SH-SY5Y (cell line): ENCODE measurements at regions not wholly inside any gene's neighbourhood (a gene's known extent, or its start where the extent isn't known, plus 50 kb on each side); places are given as distances from the start of the nearest gene placed in this dataset.

Experiments
- GATA2 ChIP-seq: IDR thresholded peaks from 2 replicates; pipeline ENCODE4 v1.6.1; 2011; ENCODE audit warnings: mild to moderate bottlenecking, low read depth, low read length
- GATA3 ChIP-seq: IDR thresholded peaks from 2 replicates; pipeline ENCODE4 v1.6.1; 2011; ENCODE audit warnings: low read depth, mild to moderate bottlenecking, low read length, moderate library complexity

DNA sequence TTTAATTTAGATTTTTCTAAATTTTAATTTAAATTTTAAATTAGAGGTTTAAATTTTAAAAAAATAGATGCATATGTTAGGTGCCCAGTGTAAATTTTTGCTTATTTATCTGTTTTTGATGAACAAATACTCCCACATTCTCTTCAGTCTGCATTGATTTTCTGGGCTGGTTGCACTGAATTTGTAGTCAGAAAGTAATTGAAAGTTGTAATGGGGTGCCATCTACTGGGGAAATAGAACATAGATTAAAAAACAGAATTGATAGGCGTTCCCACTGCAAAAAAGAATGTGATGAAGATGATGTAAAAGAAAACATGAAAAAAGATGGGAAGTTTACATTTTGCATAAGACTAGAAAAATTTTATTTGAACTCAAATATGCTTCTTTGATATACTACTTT lies 51.7 kb upstream of the CCDC85A start:
- no peak for TF ChIP-seq GATA2
- no peak for TF ChIP-seq GATA3

DNA sequence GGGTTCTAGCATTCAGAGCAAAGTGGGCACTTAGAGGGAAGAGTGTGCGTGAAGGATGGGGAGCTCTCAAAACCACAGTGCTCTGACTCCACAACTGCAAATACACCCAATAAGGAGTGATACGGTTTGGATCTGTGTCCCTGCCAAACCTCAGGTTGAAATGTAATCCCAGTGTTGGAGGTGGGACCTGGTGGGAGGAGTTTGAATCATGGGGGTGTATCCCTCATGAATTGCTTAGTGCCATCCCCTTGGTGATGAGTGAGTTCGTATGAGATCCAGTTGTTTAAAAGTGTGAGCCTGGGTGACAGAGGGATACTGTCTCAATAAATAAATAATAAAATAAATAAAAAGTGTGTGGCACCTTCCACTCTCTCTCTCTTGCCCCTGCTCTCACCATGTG lies 50.3 kb upstream of the CCDC85A start:
- TF ChIP-seq GATA2 (no peak), GATA3 (no peak)

DNA sequence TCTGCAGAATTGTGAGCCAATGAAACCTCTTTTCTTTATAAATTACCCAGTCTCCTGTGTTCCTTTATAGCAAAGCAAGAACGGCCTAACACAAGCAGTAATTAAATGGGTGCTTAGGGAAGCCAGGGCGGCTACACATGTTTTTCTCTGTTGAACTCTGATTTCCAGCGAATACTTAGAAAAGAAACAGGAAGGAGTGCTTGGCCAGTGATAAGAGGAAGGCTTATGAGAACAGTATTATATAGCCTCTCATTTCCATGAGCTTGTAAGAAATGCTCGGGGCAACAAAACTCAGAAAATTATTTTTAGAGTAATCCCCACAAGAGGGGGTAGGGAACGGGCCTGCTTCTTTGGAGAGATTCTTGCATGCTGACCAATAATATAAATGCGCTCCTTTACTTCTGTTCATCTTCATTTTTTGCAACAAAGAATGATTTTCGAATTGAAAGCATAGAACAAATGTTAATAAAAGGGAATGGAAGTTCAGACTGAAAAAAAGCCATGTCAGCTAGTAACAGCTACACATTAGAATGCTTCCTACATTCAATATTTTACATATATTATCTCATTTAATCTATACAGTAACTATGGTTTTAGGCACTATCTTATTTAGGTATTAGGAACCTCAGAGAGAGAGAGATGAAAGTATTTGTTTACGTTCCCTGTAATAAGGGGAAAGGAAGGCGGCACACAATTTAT lies 49.7 kb upstream of the CCDC85A start:
- TF ChIP-seq GATA2: no peak
- TF ChIP-seq GATA3: no peak
